Neuronal stem cell (in vitro differentiated cells): ENCODE measurements at regions not wholly inside any gene's neighbourhood (a gene's known extent, or its start where the extent isn't known, plus 50 kb on each side); places are given as distances from the start of the nearest gene placed in this dataset.
A peak's percentile ranks its signal among the peaks of the same experiment; 100 is the strongest.

Source experiments
- DNase-seq: peaks from one replicate; pipeline ENCODE4 v3.0.0-alpha.2; 2013; ENCODE audit warnings: low spot score
- H2AFZ ChIP-seq: one replicate; pipeline ENCODE4 v1.6.1; 2013; ENCODE audit warnings: mild to moderate bottlenecking, low read length, inconsistent platforms
- H2AK5ac ChIP-seq: 2 replicates; pipeline ENCODE4 v1.6.1; 2013; ENCODE audit warnings: low read depth, mild to moderate bottlenecking, inconsistent platforms, low read length, moderate library complexity, mixed read lengths
- H2BK120ac ChIP-seq: 2 replicates; pipeline ENCODE4 v1.6.1; 2013; ENCODE audit warnings: low read depth, mild to moderate bottlenecking, inconsistent platforms, low read length, moderate library complexity, mixed read lengths
- H2BK12ac ChIP-seq: one replicate; pipeline ENCODE4 v1.6.1; 2013; ENCODE audit warnings: low read length, inconsistent platforms
- H2BK15ac ChIP-seq: 2 replicates; pipeline ENCODE4 v1.6.1; 2013; ENCODE audit warnings: mild to moderate bottlenecking, low read length, inconsistent platforms, mixed read lengths
- H2BK5ac ChIP-seq: one replicate; pipeline ENCODE4 v1.6.1; 2013; ENCODE audit warnings: inconsistent platforms, mild to moderate bottlenecking, low read length, moderate library complexity
- H3K14ac ChIP-seq: one replicate; pipeline ENCODE4 v1.6.1; 2013; ENCODE audit warnings: low read length, inconsistent platforms
- H3K18ac ChIP-seq: 2 replicates; pipeline ENCODE4 v1.6.1; 2013; ENCODE audit warnings: low read length, inconsistent platforms
- H3K23ac ChIP-seq: 2 replicates; pipeline ENCODE4 v1.6.1; 2013; ENCODE audit warnings: low read depth, mild to moderate bottlenecking, mixed read lengths, low read length, inconsistent platforms; ENCODE audit not compliant: poor library complexity
- H3K27ac ChIP-seq: replicated peaks from 3 replicates; pipeline ENCODE4 v1.5.1; 2013; ENCODE audit warnings: low read length, inconsistent platforms
- H3K27me3 ChIP-seq, 3 experiments: 2 replicates each; pipeline ENCODE4 v1.6.1; 2013; ENCODE audit warnings: low read length in 3 of 3, mild to moderate bottlenecking in 2 of 3, inconsistent platforms in 1 of 3, low read depth in 1 of 3, mixed read lengths in 1 of 3, moderate library complexity in 1 of 3; ENCODE audit not compliant: control insufficient read depth in 3 of 3, insufficient read depth in 3 of 3
- H3K36me3 ChIP-seq, 2 donors: replicated peaks in 1 of 2; 2 replicates each; pipeline ENCODE4 v1.6.1; 2013; ENCODE audit warnings: low read length in 2 of 2; ENCODE audit not compliant: control insufficient read depth in 2 of 2, insufficient read depth in 2 of 2
- H3K4ac ChIP-seq: 2 replicates; pipeline ENCODE4 v1.6.1; 2013; ENCODE audit warnings: inconsistent platforms, mild to moderate bottlenecking, low read length, moderate library complexity
- H3K4me1 ChIP-seq, 2 donors: 1 replicate in 1 of 2; 2 replicates in 1 of 2; pipeline ENCODE4 v1.6.1; 2013; ENCODE audit warnings: low read length in 2 of 2, low read depth in 1 of 2; ENCODE audit not compliant: control insufficient read depth in 2 of 2, insufficient read depth in 1 of 2
- H3K4me2 ChIP-seq: one replicate; pipeline ENCODE4 v1.6.1; 2013; ENCODE audit warnings: mild to moderate bottlenecking, low read length, inconsistent platforms; ENCODE audit not compliant: insufficient read depth, poor library complexity, severe bottlenecking
- H3K4me3 ChIP-seq, 2 donors: 2 replicates each; pipeline ENCODE4 v1.5.1; 2013; ENCODE audit warnings: low read length in 2 of 2, mild to moderate bottlenecking in 2 of 2, inconsistent platforms in 1 of 2, moderate library complexity in 1 of 2
- H3K79me1 ChIP-seq: one replicate; pipeline ENCODE4 v1.6.1; 2013; ENCODE audit warnings: low read depth, mild to moderate bottlenecking, inconsistent platforms, low read length, moderate library complexity
- H3K9ac ChIP-seq: one replicate; pipeline ENCODE4 v1.6.1; 2013; ENCODE audit warnings: mild to moderate bottlenecking, low read depth, low read length, inconsistent platforms; ENCODE audit not compliant: poor library complexity
- H3K9me3 ChIP-seq, 2 donors: replicated peaks in 1 of 2; 2 replicates each; pipeline versions ENCODE3 to v1.6.1; 2013; ENCODE audit warnings: low read length in 2 of 2, mild to moderate bottlenecking in 2 of 2, inconsistent platforms in 1 of 2, low read depth in 1 of 2, mixed read lengths in 1 of 2, moderate library complexity in 1 of 2; ENCODE audit not compliant: control insufficient read depth in 2 of 2, insufficient read depth in 1 of 2
- H4K8ac ChIP-seq: one replicate; pipeline ENCODE4 v1.6.1; 2013; ENCODE audit warnings: low read depth, mild to moderate bottlenecking, inconsistent platforms, low read length, moderate library complexity
- H4K91ac ChIP-seq: one replicate; pipeline ENCODE4 v1.6.1; 2013; ENCODE audit warnings: low read length, low read depth, mild to moderate bottlenecking, inconsistent platforms; ENCODE audit not compliant: poor library complexity
- WGBS, 2 donors: extraction: QIAGEN DNeasy Blood & Tissue Kit; methylation state at CpG; one replicate each; pipeline ENCODE4 v1.1.7; 2013; ENCODE audit warnings: missing lambda C conversion rate in 2 of 2, mixed read lengths in 1 of 2; ENCODE audit not compliant: insufficient read length in 2 of 2, insufficient replicate concordance in 1 of 2; ENCODE audit errors: extremely low coverage in 2 of 2; 5-methylcytosine and 5-hydroxymethylcytosine counted together

GRCh38 chr11:10627816-10628215 lies 59.4 kb upstream of the LYVE1 start:
- no peak overlapping the region for H3K4me2 ChIP-seq
- H3K14ac ChIP-seq, result no peak overlapping the region
- no peak overlapping the region for H2BK5ac ChIP-seq
- no peak overlapping the region for H2AFZ ChIP-seq
- no peak overlapping the region for H2BK120ac ChIP-seq
- no peak overlapping the region for H3K9ac ChIP-seq
- H3K27me3 ChIP-seq, result no peaks in the 10 kb centered on the region
- H4K8ac ChIP-seq, result no peak overlapping the region
- WGBS, 2 donors, result no CpG with 5 or more reads among the region's 5 CpGs
- no peak overlapping the region for H2BK12ac ChIP-seq
- H3K36me3 ChIP-seq, result no peaks in the 10 kb centered on the region
- no peak overlapping the region for H4K91ac ChIP-seq
- H3K4me3 ChIP-seq, result no peak overlapping the region
- H3K27ac ChIP-seq, result no peak overlapping the region
- H3K4me1 ChIP-seq, result no peaks in the 10 kb centered on the region
- H2AK5ac ChIP-seq, result peak overlapping the region; percentile 77
- no peaks in the 10 kb centered on the region for H3K79me1 ChIP-seq
- H3K23ac ChIP-seq, result peak overlapping the region; percentile 9
- H3K4ac ChIP-seq, result no peak overlapping the region
- H3K9me3 ChIP-seq, result peaks cover 0 to 2% of the 10 kb centered on the region in 2 donors
- H2BK15ac ChIP-seq, result peak overlapping the region; percentile 15
- peak overlapping the region; percentile 77 for H3K18ac ChIP-seq
- DNase-seq, result no peak

GRCh38 chr11:10627291-10627690 lies 58.8 kb upstream of the LYVE1 start:
- no peaks in the 10 kb centered on the region for H3K4me1 ChIP-seq
- H3K9ac ChIP-seq, result no peak overlapping the region
- H3K4me2 ChIP-seq, result no peak overlapping the region
- H3K4me3 ChIP-seq, result no peak overlapping the region
- no peaks in the 10 kb centered on the region for H3K27me3 ChIP-seq
- H3K18ac ChIP-seq, result no peak overlapping the region
- no peak overlapping the region for H3K4ac ChIP-seq
- H3K23ac ChIP-seq, result no peak overlapping the region
- H2BK120ac ChIP-seq, result no peak overlapping the region
- no CpG with 5 or more reads among the region's 7 CpGs for WGBS, 2 donors
- H2BK15ac ChIP-seq, result no peak overlapping the region
- peaks cover 0 to 2% of the 10 kb centered on the region in 2 donors for H3K9me3 ChIP-seq
- no peak overlapping the region for H2BK12ac ChIP-seq
- no peak overlapping the region for H2AK5ac ChIP-seq
- H3K79me1 ChIP-seq, result no peaks in the 10 kb centered on the region
- H4K8ac ChIP-seq, result no peak overlapping the region
- H4K91ac ChIP-seq, result no peak overlapping the region
- H3K36me3 ChIP-seq, result no peaks in the 10 kb centered on the region
- no peak overlapping the region for H3K27ac ChIP-seq
- H2BK5ac ChIP-seq, result no peak overlapping the region
- DNase-seq, result no peak
- no peak overlapping the region for H2AFZ ChIP-seq
- no peak overlapping the region for H3K14ac ChIP-seq

GRCh38 chr11:10625982-10626311 lies 57.5 kb upstream of the LYVE1 start:
- WGBS, 2 donors, result no CpG with 5 or more reads among the region's 13 CpGs
- Histone ChIP-seq H3K27ac (no peak overlapping the region), H4K91ac (no peak overlapping the region), H2AFZ (peak overlapping the region; percentile 22), H3K18ac (peak overlapping the region; percentile 25), H3K4me3 (no peak overlapping the region), H4K8ac (no peak overlapping the region), H3K14ac (no peak overlapping the region), H2BK5ac (no peak overlapping the region), H3K4ac (no peak overlapping the region), H3K36me3 (no peaks in the 10 kb centered on the region), H2BK12ac (no peak overlapping the region), H3K27me3 (no peaks in the 10 kb centered on the region), H3K9me3 (peaks cover 0 to 2% of the 10 kb centered on the region in 2 donors), H3K4me2 (no peak overlapping the region), H3K4me1 (no peaks in the 10 kb centered on the region), H3K79me1 (no peaks in the 10 kb centered on the region), H2BK120ac (no peak overlapping the region), H3K23ac (no peak overlapping the region), H2BK15ac (no peak overlapping the region), H3K9ac (no peak overlapping the region), H2AK5ac (peak overlapping the region; percentile 86)
- no peak for DNase-seq

- no peak overlapping the region for H2BK12ac ChIP-seq
- no peaks in the 10 kb centered on the region for H3K27me3 ChIP-seq
- no peak for DNase-seq
- no peak overlapping the region for H4K8ac ChIP-seq
- H2BK120ac ChIP-seq, result no peak overlapping the region
- H4K91ac ChIP-seq, result no peak overlapping the region
- no peak overlapping the region for H3K14ac ChIP-seq
- no peak overlapping the region for H2AFZ ChIP-seq
- no peak overlapping the region for H3K4me3 ChIP-seq
- peak overlapping the region; percentile 28 for H3K18ac ChIP-seq
- peak overlapping the region; percentile 86 for H2AK5ac ChIP-seq
- no peak overlapping the region for H3K4me2 ChIP-seq
- no peak overlapping the region for H2BK15ac ChIP-seq
- H3K27ac ChIP-seq, result no peak overlapping the region
- no peak overlapping the region for H2BK5ac ChIP-seq
- no peak overlapping the region for H3K9ac ChIP-seq
- no peaks in the 10 kb centered on the region for H3K9me3 ChIP-seq
- no peaks in the 10 kb centered on the region for H3K36me3 ChIP-seq
- no peak overlapping the region for H3K23ac ChIP-seq
- no peaks in the 10 kb centered on the region for H3K4me1 ChIP-seq
- no CpG with 5 or more reads among the region's 6 CpGs for WGBS, 2 donors
- no peak overlapping the region for H3K4ac ChIP-seq
- H3K79me1 ChIP-seq, result no peaks in the 10 kb centered on the region
Observed at GRCh38 chr11:10625281-10625981, 57.0 kb upstream of the LYVE1 start.
